H9 (cell line): ENCODE measurements at regions not wholly inside any gene's neighbourhood (a gene's known extent, or its start where the extent isn't known, plus 50 kb on each side); places are given as distances from the start of the nearest gene placed in this dataset.

Experiments
- DNase-seq: peaks from one replicate; pipeline ENCODE4 v3.0.0-alpha.2; 2017
- H2AFZ ChIP-seq: one replicate; pipeline ENCODE4 v1.6.1; 2013; ENCODE audit warnings: mild to moderate bottlenecking, low read length, control low read depth, moderate library complexity
- H2AK5ac ChIP-seq: 2 replicates; pipeline ENCODE4 v1.6.1; 2013; ENCODE audit warnings: low read length, control low read depth, mixed read lengths; ENCODE audit not compliant: insufficient read length
- H2BK120ac ChIP-seq: one replicate; pipeline ENCODE4 v1.6.1; 2013; ENCODE audit warnings: low read depth, mild to moderate bottlenecking, low read length, control low read depth, inconsistent platforms; ENCODE audit not compliant: poor library complexity, severe bottlenecking
- H2BK12ac ChIP-seq: 2 replicates; pipeline ENCODE4 v1.6.1; 2013; ENCODE audit warnings: low read length, control low read depth, mixed read lengths, low read depth; ENCODE audit not compliant: insufficient read length
- H2BK15ac ChIP-seq: 2 replicates; pipeline ENCODE4 v1.6.1; 2013; ENCODE audit warnings: low read depth, low read length, control low read depth
- H2BK20ac ChIP-seq: one replicate; pipeline ENCODE4 v1.6.1; 2013; ENCODE audit warnings: low read depth, mild to moderate bottlenecking, low read length, control low read depth, inconsistent platforms; ENCODE audit not compliant: poor library complexity, severe bottlenecking
- H2BK5ac ChIP-seq: 2 replicates; pipeline ENCODE4 v1.6.1; 2013; ENCODE audit warnings: low read length, control low read depth, mixed read lengths; ENCODE audit not compliant: insufficient read length
- H3K14ac ChIP-seq: 2 replicates; pipeline ENCODE4 v1.6.1; 2013; ENCODE audit warnings: low read length, control low read depth; ENCODE audit not compliant: insufficient read depth
- H3K18ac ChIP-seq: 2 replicates; pipeline ENCODE4 v1.6.1; 2013; ENCODE audit warnings: low read depth, mild to moderate bottlenecking, mixed read lengths, low read length, control low read depth; ENCODE audit not compliant: insufficient read length
- H3K23ac ChIP-seq: 2 replicates; pipeline ENCODE4 v1.6.1; 2013; ENCODE audit warnings: low read length, control low read depth, mixed read lengths, low read depth; ENCODE audit not compliant: insufficient read length
- H3K23me2 ChIP-seq: 2 replicates; pipeline ENCODE4 v1.6.1; 2013; ENCODE audit warnings: low read depth, mild to moderate bottlenecking, mixed read lengths, low read length, control low read depth; ENCODE audit not compliant: insufficient read length, poor library complexity, severe bottlenecking
- H3K27ac ChIP-seq: 2 replicates; pipeline ENCODE4 v1.5.1; 2013; ENCODE audit warnings: low read length, control low read depth, mixed read lengths, low read depth; ENCODE audit not compliant: insufficient read length
- H3K27me3 ChIP-seq: 2 replicates; pipeline ENCODE4 v1.6.1; 2013; ENCODE audit warnings: low read length, control low read depth, inconsistent platforms; ENCODE audit not compliant: insufficient read depth
- H3K4ac ChIP-seq: 2 replicates; pipeline ENCODE4 v1.6.1; 2013; ENCODE audit warnings: low read depth, mild to moderate bottlenecking, control low read depth, inconsistent platforms, low read length, moderate library complexity
- H3K4me1 ChIP-seq: 2 replicates; pipeline ENCODE4 v1.6.1; 2013; ENCODE audit warnings: low read length, control low read depth, inconsistent platforms; ENCODE audit not compliant: insufficient read depth
- H3K4me2 ChIP-seq: 2 replicates; pipeline ENCODE4 v1.6.1; 2013; ENCODE audit warnings: low read length, control low read depth, mixed read lengths; ENCODE audit not compliant: insufficient read length, insufficient read depth
- H3K56ac ChIP-seq: 2 replicates; pipeline ENCODE4 v1.6.1; 2013; ENCODE audit warnings: low read depth, mild to moderate bottlenecking, mixed read lengths, low read length, control low read depth; ENCODE audit not compliant: insufficient read length
- H3K79me1 ChIP-seq: 2 replicates; pipeline ENCODE4 v1.6.1; 2013; ENCODE audit warnings: low read depth, mild to moderate bottlenecking, moderate library complexity, low read length, control low read depth, inconsistent platforms; ENCODE audit not compliant: insufficient read depth, poor library complexity, severe bottlenecking
- H3K79me2 ChIP-seq: 2 replicates; pipeline ENCODE4 v1.6.1; 2013; ENCODE audit warnings: low read length, control low read depth, inconsistent platforms; ENCODE audit not compliant: insufficient read depth
- H3K9ac ChIP-seq: 2 replicates; pipeline ENCODE4 v1.6.1; 2013; ENCODE audit warnings: low read length, control low read depth, mixed read lengths; ENCODE audit not compliant: insufficient read length; ENCODE audit errors: extremely low read depth
- H3K9me3 ChIP-seq: one replicate; pipeline ENCODE4 v1.6.1; 2013; ENCODE audit warnings: low read depth, low read length, inconsistent platforms; ENCODE audit not compliant: control insufficient read depth
- H3T11ph ChIP-seq: one replicate; pipeline ENCODE4 v1.6.1; 2013; ENCODE audit warnings: mild to moderate bottlenecking, low read length, control low read depth, inconsistent platforms
- H4K20me1 ChIP-seq: one replicate; pipeline ENCODE4 v1.6.1; 2013; ENCODE audit not compliant: control insufficient read depth, insufficient read length, insufficient read depth
- H4K5ac ChIP-seq: 2 replicates; pipeline ENCODE4 v1.6.1; 2013; ENCODE audit warnings: low read depth, mild to moderate bottlenecking, mixed read lengths, low read length, control low read depth; ENCODE audit not compliant: insufficient read length
- H4K8ac ChIP-seq: replicated peaks from 2 replicates; pipeline ENCODE4 v1.6.1; 2013; ENCODE audit warnings: low read length, control low read depth, mixed read lengths, low read depth; ENCODE audit not compliant: insufficient read length
- H4K91ac ChIP-seq: 2 replicates; pipeline ENCODE4 v1.6.1; 2013; ENCODE audit warnings: low read depth, mild to moderate bottlenecking, moderate library complexity, mixed read lengths, low read length, control low read depth; ENCODE audit not compliant: insufficient read length
- H3K27ac Mint-ChIP-seq, 3 experiments: 2 replicates in 2 of 3; 3 replicates in 1 of 3; pipeline ENCODE4 v1.8.0; 2020 to 2021; ENCODE audit warnings: mixed read lengths in 3 of 3, mild to moderate bottlenecking in 1 of 3, moderate library complexity in 1 of 3
- H3K27me3 Mint-ChIP-seq: 2 replicates; pipeline ENCODE4 v1.8.0; 2021; ENCODE audit warnings: low read depth, mild to moderate bottlenecking, moderate library complexity, mixed read lengths
- H3K36me3 Mint-ChIP-seq, 3 experiments: 2 replicates in 2 of 3; 3 replicates in 1 of 3; pipeline ENCODE4 v1.8.0; 2020 to 2021; ENCODE audit warnings: low read depth in 3 of 3, mixed read lengths in 3 of 3; ENCODE audit not compliant: insufficient read depth in 1 of 3
- H3K4me1 Mint-ChIP-seq, 2 experiments: 2 replicates each; pipeline ENCODE4 v1.8.0; 2020; ENCODE audit warnings: mixed read lengths in 2 of 2
- H3K4me3 Mint-ChIP-seq, 2 experiments: 2 replicates in 1 of 2; 3 replicates in 1 of 2; pipeline ENCODE4 v1.8.0; 2020 to 2021; ENCODE audit warnings: mild to moderate bottlenecking in 2 of 2, mixed read lengths in 2 of 2, moderate library complexity in 1 of 2
- H3K9me3 Mint-ChIP-seq, 2 experiments: 2 replicates in 1 of 2; 3 replicates in 1 of 2; pipeline ENCODE4 v1.8.0; 2020; ENCODE audit warnings: mild to moderate bottlenecking in 2 of 2, mixed read lengths in 2 of 2, moderate library complexity in 1 of 2
- CTCF ChIP-seq: fragments of 200-600 bp; sonication (generic); conservative IDR thresholded peaks from 3 replicates; pipeline ENCODE4 v1.8.0; 2021; ENCODE audit warnings: antibody characterized with exemption, mild to moderate bottlenecking
- WGBS: extraction: QIAGEN DNeasy Blood & Tissue Kit; methylation state at CpG from one replicate; pipeline ENCODE4 v1.1.7; 2013; ENCODE audit warnings: missing lambda C conversion rate, low lambda C conversion rate, mixed read lengths; ENCODE audit not compliant: insufficient read length; ENCODE audit errors: extremely low coverage; 5-methylcytosine and 5-hydroxymethylcytosine counted together

- Histone ChIP-seq H3K4ac (no peak overlapping the region), H3K14ac (no peak overlapping the region), H3K4me1 (no peaks in the 10 kb centered on the region; the same call in 1 of the 2 replicates), H3K9me3 (no peaks in the 10 kb centered on the region), H4K91ac (no peak overlapping the region), H3K9ac (no peak overlapping the region), H3T11ph (no peak overlapping the region), H3K23me2 (peaks cover 2% of the 10 kb centered on the region), H3K23ac (no peak overlapping the region), H3K79me1 (no peaks in the 10 kb centered on the region), H2BK12ac (no peak overlapping the region), H2AK5ac (no peak overlapping the region), H2AFZ (no peak overlapping the region), H3K56ac (no peak overlapping the region), H4K5ac (no peak overlapping the region), H2BK5ac (no peak overlapping the region), H3K18ac (no peak overlapping the region), H4K8ac (no peak overlapping the region), H2BK20ac (no peak overlapping the region), H3K27ac (no peak overlapping the region), H2BK15ac (no peak overlapping the region), H3K79me2 (no peaks in the 10 kb centered on the region), H3K27me3 (no peaks in the 10 kb centered on the region), H3K4me2 (no peak overlapping the region), H4K20me1 (no peaks in the 10 kb centered on the region), H2BK120ac (no peak overlapping the region)
- peaks cover 0 to 2% (median 2%) of the 10 kb centered on the region in 3 experiments; a peak in 1 of 7 replicates for H3K36me3 Mint-ChIP-seq
- H3K4me1 Mint-ChIP-seq = peaks cover 20 to 25% of the 10 kb centered on the region in 2 experiments
- peaks cover 6 to 7% of the 10 kb centered on the region in 2 experiments; a peak in 3 of 5 replicates for H3K9me3 Mint-ChIP-seq
- no peak overlapping the region for H3K4me3 Mint-ChIP-seq
- peak overlapping the region in 1 of 3 experiments; percentile 43; a peak in 1 of 7 replicates for H3K27ac Mint-ChIP-seq
- DNase-seq = no peak
- WGBS = no CpG with 5 or more reads among the region's 3 CpGs
- peak; percentile 29; the same call in 1 of the 3 replicates for TF ChIP-seq CTCF
- H3K27me3 Mint-ChIP-seq = peaks cover 5% of the 10 kb centered on the region
Measured at GRCh38 chr2:100703739-100704138, 116.2 kb upstream of the NPAS2 start.
